Suprapubic skin (tissue), 3 donors: ENCODE measurements at regions not wholly inside any gene's neighbourhood (a gene's known extent, or its start where the extent isn't known, plus 50 kb on each side); places are given as distances from the start of the nearest gene placed in this dataset.

Experiments
- CTCF ChIP-seq, 2 donors: fragments of 200-600 bp in 1 of 2; fragments of 450-650 bp in 1 of 2; sonication (generic) in 1 of 2; IDR thresholded peaks; one replicate each; pipeline ENCODE4 v1.5.1; 2016 to 2019; ENCODE audit warnings: antibody characterized with exemption in 2 of 2, mild to moderate bottlenecking in 1 of 2, moderate library complexity in 1 of 2
- POLR2A ChIP-seq, 2 donors: fragments of 450-650 bp; IDR thresholded peaks; one replicate each; pipeline ENCODE4 v1.6.1; 2017; ENCODE audit warnings: antibody characterized with exemption in 2 of 2, mild to moderate bottlenecking in 2 of 2, moderate library complexity in 2 of 2

GRCh38 chr6:169342710-169343109, 89.1 kb upstream of the THBS2 start:
- no peak for TF ChIP-seq CTCF (IDR thresholded peaks at IDR 0.05)
- TF ChIP-seq POLR2A (IDR thresholded peaks at IDR 0.05), result no peak
